Lower leg skin (tissue), 4 donors: ENCODE measurements at regions not wholly inside any gene's neighbourhood (a gene's known extent, or its start where the extent isn't known, plus 50 kb on each side); places are given as distances from the start of the nearest gene placed in this dataset.

Experiments
- DNase-seq, 2 donors: peaks; one replicate each; pipeline ENCODE4 v3.0.0-alpha.2; 2019; ENCODE audit warnings: low spot score in 2 of 2
- H3K4me3 ChIP-seq: fragments of 200-600 bp; sonication (generic); 2 replicates; pipeline ENCODE4 v1.5.1; 2017; ENCODE audit warnings: mild to moderate bottlenecking, low read depth; ENCODE audit not compliant: poor library complexity, severe bottlenecking
- POLR2A ChIP-seq, 2 donors: fragments of 450-650 bp; IDR thresholded peaks; one replicate each; pipeline ENCODE4 v1.6.1; 2016 to 2017; ENCODE audit warnings: antibody characterized with exemption in 2 of 2, mild to moderate bottlenecking in 1 of 2, moderate library complexity in 1 of 2
- WGBS, 2 donors: methylation state at CpG; one replicate each; pipeline ENCODE4 v1.1.5; 2018; 5-methylcytosine and 5-hydroxymethylcytosine counted together
- intact Hi-C: fragments of 100-400 bp; cut with DNase I; formaldehyde crosslinking; loops from one replicate; pipeline ENCODE4 v1.15.0; 2023; ENCODE audit warnings: low total_unique reads
- TF ChIP-seq, protein P1 (sequence below), 3 donors: fragments of 450-650 bp; IDR thresholded peaks; one replicate each; pipeline ENCODE4 v1.5.1; 2016; ENCODE audit warnings: antibody characterized with exemption in 3 of 3, mild to moderate bottlenecking in 3 of 3, moderate library complexity in 2 of 3

DNA sequence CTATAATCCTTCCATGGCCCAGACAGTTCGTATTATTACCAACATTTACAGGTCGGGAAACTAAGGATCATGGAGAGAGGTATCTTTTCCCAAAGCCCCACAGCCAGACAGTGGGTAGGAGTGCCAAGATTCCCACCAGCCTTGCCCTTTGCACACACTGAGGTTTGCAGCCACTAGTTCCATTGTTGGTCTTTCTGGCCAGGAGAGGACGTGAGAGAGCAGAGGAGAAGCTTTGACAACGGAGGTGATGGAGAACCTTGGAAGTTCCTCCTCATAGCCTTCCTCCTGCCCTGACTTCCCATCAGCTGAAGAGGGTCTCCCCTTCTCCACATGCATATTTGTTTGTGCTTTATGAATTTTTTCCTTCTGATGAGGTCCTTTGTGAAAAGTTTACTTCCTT is 50.5 kb upstream of the PLCL2 start:
- 84 to 88% methylated on average over 4 of the region's 4 CpGs for WGBS, 2 donors
- intact Hi-C loops: no loop called here

DNA sequence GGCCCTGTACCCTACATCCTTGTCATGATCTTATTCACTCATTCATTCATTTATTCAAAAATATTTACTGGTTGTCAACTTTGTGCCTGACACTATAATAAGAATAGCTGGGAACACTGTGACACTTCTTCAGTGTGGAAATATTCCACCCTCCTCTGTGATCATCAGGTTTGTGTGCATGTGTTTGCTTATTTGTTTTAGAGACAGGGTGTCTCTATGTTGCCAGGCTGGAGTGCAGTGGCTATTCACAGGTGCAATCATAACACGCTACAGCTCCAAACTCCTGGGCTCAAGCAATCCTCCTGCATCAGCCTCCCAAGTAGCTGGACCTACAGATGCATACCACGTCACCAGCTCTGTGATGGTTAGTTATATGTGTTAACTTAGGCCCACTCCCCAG is 50.0 kb upstream of the PLCL2 start:
- no peak for DNase-seq
- TF ChIP-seq POLR2A (IDR thresholded peaks at IDR 0.05): no peak
- TF ChIP-seq, protein P1, sequence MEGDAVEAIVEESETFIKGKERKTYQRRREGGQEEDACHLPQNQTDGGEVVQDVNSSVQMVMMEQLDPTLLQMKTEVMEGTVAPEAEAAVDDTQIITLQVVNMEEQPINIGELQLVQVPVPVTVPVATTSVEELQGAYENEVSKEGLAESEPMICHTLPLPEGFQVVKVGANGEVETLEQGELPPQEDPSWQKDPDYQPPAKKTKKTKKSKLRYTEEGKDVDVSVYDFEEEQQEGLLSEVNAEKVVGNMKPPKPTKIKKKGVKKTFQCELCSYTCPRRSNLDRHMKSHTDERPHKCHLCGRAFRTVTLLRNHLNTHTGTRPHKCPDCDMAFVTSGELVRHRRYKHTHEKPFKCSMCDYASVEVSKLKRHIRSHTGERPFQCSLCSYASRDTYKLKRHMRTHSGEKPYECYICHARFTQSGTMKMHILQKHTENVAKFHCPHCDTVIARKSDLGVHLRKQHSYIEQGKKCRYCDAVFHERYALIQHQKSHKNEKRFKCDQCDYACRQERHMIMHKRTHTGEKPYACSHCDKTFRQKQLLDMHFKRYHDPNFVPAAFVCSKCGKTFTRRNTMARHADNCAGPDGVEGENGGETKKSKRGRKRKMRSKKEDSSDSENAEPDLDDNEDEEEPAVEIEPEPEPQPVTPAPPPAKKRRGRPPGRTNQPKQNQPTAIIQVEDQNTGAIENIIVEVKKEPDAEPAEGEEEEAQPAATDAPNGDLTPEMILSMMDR (IDR thresholded peaks at IDR 0.05): no peak
- intact Hi-C loops: no loop called here
- H3K4me3 ChIP-seq: no peak overlapping the region
- WGBS, 2 donors: 77 to 82% methylated on average over 2 of the region's 2 CpGs

More for the DNA sequence above, 50.5 kb upstream of the PLCL2 start:
- TF ChIP-seq POLR2A (IDR thresholded peaks at IDR 0.05): no peak
- TF ChIP-seq, protein P1 (IDR thresholded peaks at IDR 0.05): no peak
- no peak for DNase-seq
- no peak overlapping the region for H3K4me3 ChIP-seq
